NCI-H2171 (cell line): ENCODE measurements at regions not wholly inside any gene's neighbourhood (a gene's known extent, or its start where the extent isn't known, plus 50 kb on each side); places are given as distances from the start of the nearest gene placed in this dataset.
"Not testable (repeated sequence)": the region's sequence is repeated elsewhere in the genome, so short reads cannot be mapped to it uniquely, and the experiment has no call there.

Source experiments
- DNase-seq: peaks from one replicate; lab custom pipeline; 2025; lab: John Stamatoyannopoulos, UW

- DNase-seq = not testable (repeated sequence)
Observed at GRCh38 chr3:177394231-177395024, 197.1 kb upstream of the TBL1XR1 start.

- no peak for DNase-seq
Observed at GRCh38 chr3:177396733-177397132, 199.5 kb upstream of the TBL1XR1 start.

GRCh38 chr3:177401375-177401774, 204.1 kb upstream of the TBL1XR1 start:
- DNase-seq = no peak

- no peak for DNase-seq
Observed at GRCh38 chr3:177402533-177402932, 205.3 kb upstream of the TBL1XR1 start.

GRCh38 chr3:177405191-177405672, 207.9 kb upstream of the TBL1XR1 start:
- DNase-seq = peak; percentile 48

- no peak for DNase-seq
Observed at GRCh38 chr3:177410730-177411129, 213.4 kb upstream of the TBL1XR1 start.

- no peak for DNase-seq
Observed at GRCh38 chr3:177411201-177411600, 213.9 kb upstream of the TBL1XR1 start.

- DNase-seq = not testable (repeated sequence)
Observed at GRCh38 chr3:177412677-177413170, 215.4 kb upstream of the TBL1XR1 start.

- DNase-seq = no peak
Observed at GRCh38 chr3:177414093-177414492, 216.8 kb upstream of the TBL1XR1 start.

GRCh38 chr3:177418787-177419186, 221.5 kb upstream of the TBL1XR1 start:
- no peak for DNase-seq

GRCh38 chr3:177419904-177420601, 222.8 kb upstream of the TBL1XR1 start:
- DNase-seq = no peak

- no peak for DNase-seq
Observed at GRCh38 chr3:177420651-177421480, 223.6 kb upstream of the TBL1XR1 start.

GRCh38 chr3:177421481-177421785, 224.2 kb upstream of the TBL1XR1 start:
- no peak for DNase-seq

GRCh38 chr3:177424521-177424920, 227.2 kb upstream of the TBL1XR1 start:
- DNase-seq = no peak

- DNase-seq = no peak
Observed at GRCh38 chr3:177425042-177425441, 227.8 kb upstream of the TBL1XR1 start.

- DNase-seq = no peak
Observed at GRCh38 chr3:177426106-177426877, 229.0 kb upstream of the TBL1XR1 start.

GRCh38 chr3:177426878-177427495, 229.7 kb upstream of the TBL1XR1 start:
- DNase-seq = no peak

- no peak for DNase-seq
Observed at GRCh38 chr3:177427540-177427939, 230.3 kb upstream of the TBL1XR1 start.

GRCh38 chr3:177429079-177429478, 231.8 kb upstream of the TBL1XR1 start:
- DNase-seq = no peak

- no peak for DNase-seq
Observed at GRCh38 chr3:177429771-177430170, 232.5 kb upstream of the TBL1XR1 start.

GRCh38 chr3:177430653-177431052, 233.4 kb upstream of the TBL1XR1 start:
- DNase-seq = no peak
